ENCODE measurements at regions not wholly inside any gene's neighbourhood (a gene's known extent, or its start where the extent isn't known, plus 50 kb on each side); places are given as distances from the start of the nearest gene placed in this dataset.

- DNase-seq (ENCODE audit: extremely low spot score, unreplicated experiment) = no peak
- Mint-ChIP-seq H3K4me3 (ENCODE audit: unreplicated experiment) (no peak overlapping the region), H3K4me1 (ENCODE audit: unreplicated experiment) (peaks cover 18% of the 10 kb centered on the region), H3K27ac (ENCODE audit: unreplicated experiment) (no peak overlapping the region), H3K36me3 (ENCODE audit: unreplicated experiment) (no peaks in the 10 kb centered on the region), H3K27me3 (ENCODE audit: unreplicated experiment) (no peaks in the 10 kb centered on the region), H3K9me3 (ENCODE audit: unreplicated experiment) (peaks cover 12% of the 10 kb centered on the region)
- TF ChIP-seq CTCF (IDR thresholded peaks at IDR 0.05) = no peak
These were observed 428.2 kb downstream of the ATP23 start for GRCh38 chr12:58369576-58369975.

- no peak overlapping the region for H3K4me3 Mint-ChIP-seq (ENCODE audit: unreplicated experiment)
- no peaks in the 10 kb centered on the region for H3K27me3 Mint-ChIP-seq (ENCODE audit: unreplicated experiment)
- H3K9me3 Mint-ChIP-seq (ENCODE audit: unreplicated experiment) = peaks cover 15% of the 10 kb centered on the region
- H3K36me3 Mint-ChIP-seq (ENCODE audit: unreplicated experiment) = no peaks in the 10 kb centered on the region
- no peaks in the 10 kb centered on the region for H3K4me1 Mint-ChIP-seq (ENCODE audit: unreplicated experiment)
- TF ChIP-seq CTCF (IDR thresholded peaks at IDR 0.05) = no peak
- no peak for DNase-seq (ENCODE audit: extremely low spot score, unreplicated experiment)
- no peak overlapping the region for H3K27ac Mint-ChIP-seq (ENCODE audit: unreplicated experiment)
These were observed 430.9 kb downstream of the ATP23 start for GRCh38 chr12:58372298-58372697.

GRCh38 chr12:58378028-58378427 lies 436.7 kb downstream of the ATP23 start:
- no peaks in the 10 kb centered on the region for H3K36me3 Mint-ChIP-seq (ENCODE audit: unreplicated experiment)

GRCh38 chr12:58381546-58381945 lies 440.2 kb downstream of the ATP23 start:
- H3K4me3 Mint-ChIP-seq (ENCODE audit: unreplicated experiment) = no peak overlapping the region
- no peak overlapping the region for H3K27ac Mint-ChIP-seq (ENCODE audit: unreplicated experiment)
- no peak for TF ChIP-seq CTCF (IDR thresholded peaks at IDR 0.05)
- H3K27me3 Mint-ChIP-seq (ENCODE audit: unreplicated experiment) = no peaks in the 10 kb centered on the region
- no peak for DNase-seq (ENCODE audit: extremely low spot score, unreplicated experiment)
- no peaks in the 10 kb centered on the region for H3K9me3 Mint-ChIP-seq (ENCODE audit: unreplicated experiment)
- no peaks in the 10 kb centered on the region for H3K36me3 Mint-ChIP-seq (ENCODE audit: unreplicated experiment)
- H3K4me1 Mint-ChIP-seq (ENCODE audit: unreplicated experiment) = no peaks in the 10 kb centered on the region

More at GRCh38 chr12:58378028-58378427, 436.7 kb downstream of the ATP23 start:
- H3K9me3 Mint-ChIP-seq (ENCODE audit: unreplicated experiment) = peaks cover 2% of the 10 kb centered on the region
- TF ChIP-seq CTCF (IDR thresholded peaks at IDR 0.05) = no peak
- H3K27ac Mint-ChIP-seq (ENCODE audit: unreplicated experiment) = no peak overlapping the region
- H3K4me1 Mint-ChIP-seq (ENCODE audit: unreplicated experiment) = no peaks in the 10 kb centered on the region
- H3K27me3 Mint-ChIP-seq (ENCODE audit: unreplicated experiment) = no peaks in the 10 kb centered on the region
- DNase-seq (ENCODE audit: extremely low spot score, unreplicated experiment) = no peak
- no peak overlapping the region for H3K4me3 Mint-ChIP-seq (ENCODE audit: unreplicated experiment)

GRCh38 chr12:58384196-58384595 lies 442.8 kb downstream of the ATP23 start:
- Mint-ChIP-seq H3K27ac (ENCODE audit: unreplicated experiment) (no peak overlapping the region), H3K9me3 (ENCODE audit: unreplicated experiment) (no peaks in the 10 kb centered on the region), H3K27me3 (ENCODE audit: unreplicated experiment) (no peaks in the 10 kb centered on the region), H3K4me3 (ENCODE audit: unreplicated experiment) (no peak overlapping the region), H3K36me3 (ENCODE audit: unreplicated experiment) (no peaks in the 10 kb centered on the region), H3K4me1 (ENCODE audit: unreplicated experiment) (peaks cover 13% of the 10 kb centered on the region)
- no peak for DNase-seq (ENCODE audit: extremely low spot score, unreplicated experiment)
- no peak for TF ChIP-seq CTCF (IDR thresholded peaks at IDR 0.05)

Data from osteocyte (in vitro differentiated cells).